ENCODE measurements at regions not wholly inside any gene's neighbourhood (a gene's known extent, or its start where the extent isn't known, plus 50 kb on each side); places are given as distances from the start of the nearest gene placed in this dataset.

GRCh38 chr15:35629766-35630165 is 83.8 kb upstream of the DPH6 start:
- H3K79me1 ChIP-seq (replicated peaks; ENCODE audit: low read length, poor library complexity, severe bottlenecking) = no peaks in the 10 kb centered on the region
- no peak overlapping the region for H2BK15ac ChIP-seq (ENCODE audit: low read depth, poor library complexity, severe bottlenecking)
- H2AK5ac ChIP-seq (ENCODE audit: low read length, severe bottlenecking) = no peak overlapping the region
- H3K9ac ChIP-seq (ENCODE audit: low read length) = no peak overlapping the region
- no peaks in the 10 kb centered on the region for H3K27me3 ChIP-seq (ENCODE audit: control insufficient read depth in 1 of 2, insufficient read depth in 1 of 2, low read length in 2 of 2)
- no peak for DNase-seq
- no peak overlapping the region for H3K4me3 ChIP-seq (ENCODE audit: insufficient read depth in 1 of 2, low read depth in 1 of 2, low read length in 2 of 2)
- no peak overlapping the region for H2BK120ac ChIP-seq (ENCODE audit: low read depth, low read length)
- no peak overlapping the region for H4K8ac ChIP-seq (ENCODE audit: low read length)
- H3K4me1 ChIP-seq (ENCODE audit: control insufficient read depth, insufficient read depth, low read depth, low read length) = peaks cover 4% of the 10 kb centered on the region
- no peak overlapping the region for H3K4me2 ChIP-seq (ENCODE audit: low read length, poor library complexity, severe bottlenecking)
- no peak overlapping the region for H4K91ac ChIP-seq (ENCODE audit: low read length)
- H3K27ac ChIP-seq (ENCODE audit: low read length, poor library complexity, severe bottlenecking) = no peak overlapping the region
- no peaks in the 10 kb centered on the region for H3K9me3 ChIP-seq (ENCODE audit: control insufficient read depth, low read length)
- no peak overlapping the region for H2BK5ac ChIP-seq (ENCODE audit: low read depth, low read length, poor library complexity, severe bottlenecking)
- whole genome bisulfite sequencing = 85% methylated on average over 3 of the region's 3 CpGs
- no peak overlapping the region for H3K18ac ChIP-seq (ENCODE audit: low read depth in 1 of 2, low read length in 2 of 2)
- no peak overlapping the region for H2BK12ac ChIP-seq (ENCODE audit: low read length in 2 of 2)
- no peak overlapping the region for H3K23ac ChIP-seq (ENCODE audit: low read length in 2 of 2)
- no peak overlapping the region for H3K4ac ChIP-seq (ENCODE audit: low read depth in 1 of 2, low read length in 2 of 2)
- H2AFZ ChIP-seq (ENCODE audit: low read depth, low read length) = no peak overlapping the region
- no peak overlapping the region for H3K14ac ChIP-seq (ENCODE audit: low read length in 2 of 2)
- H3K36me3 ChIP-seq (ENCODE audit: control insufficient read depth in 1 of 2, insufficient read depth in 2 of 2, low read depth in 1 of 2, low read length in 2 of 2) = no peaks in the 10 kb centered on the region

GRCh38 chr15:35630532-35630931 is 84.6 kb upstream of the DPH6 start:
- H2BK15ac ChIP-seq (ENCODE audit: low read depth, poor library complexity, severe bottlenecking) = no peak overlapping the region
- no peak overlapping the region for H2BK5ac ChIP-seq (ENCODE audit: low read depth, low read length, poor library complexity, severe bottlenecking)
- H3K23ac ChIP-seq (ENCODE audit: low read length in 2 of 2) = no peak overlapping the region
- no peaks in the 10 kb centered on the region for H3K27me3 ChIP-seq (ENCODE audit: control insufficient read depth in 1 of 2, insufficient read depth in 1 of 2, low read length in 2 of 2)
- H3K4me2 ChIP-seq (ENCODE audit: low read length, poor library complexity, severe bottlenecking) = no peak overlapping the region
- 83% methylated on average over 3 of the region's 3 CpGs for WGBS
- H2AK5ac ChIP-seq (ENCODE audit: low read length, severe bottlenecking) = no peak overlapping the region
- H3K79me1 ChIP-seq (replicated peaks; ENCODE audit: low read length, poor library complexity, severe bottlenecking) = no peaks in the 10 kb centered on the region
- peaks cover 2% of the 10 kb centered on the region for H3K4me1 ChIP-seq (ENCODE audit: control insufficient read depth, insufficient read depth, low read depth, low read length)
- no peak overlapping the region for H3K4ac ChIP-seq (ENCODE audit: low read depth in 1 of 2, low read length in 2 of 2)
- no peak overlapping the region for H3K18ac ChIP-seq (ENCODE audit: low read depth in 1 of 2, low read length in 2 of 2)
- no peaks in the 10 kb centered on the region for H3K36me3 ChIP-seq (ENCODE audit: control insufficient read depth in 1 of 2, insufficient read depth in 2 of 2, low read depth in 1 of 2, low read length in 2 of 2)
- H3K27ac ChIP-seq (ENCODE audit: low read length, poor library complexity, severe bottlenecking) = no peak overlapping the region
- no peaks in the 10 kb centered on the region for H3K9me3 ChIP-seq (ENCODE audit: control insufficient read depth, low read length)
- H2BK12ac ChIP-seq (ENCODE audit: low read length in 2 of 2) = peak overlapping the region in 1 of 2 experiments; percentile 45
- no peak overlapping the region for H2AFZ ChIP-seq (ENCODE audit: low read depth, low read length)
- no peak overlapping the region for H3K4me3 ChIP-seq (ENCODE audit: insufficient read depth in 1 of 2, low read depth in 1 of 2, low read length in 2 of 2)
- H4K91ac ChIP-seq (ENCODE audit: low read length) = no peak overlapping the region
- no peak overlapping the region for H2BK120ac ChIP-seq (ENCODE audit: low read depth, low read length)
- no peak overlapping the region for H3K14ac ChIP-seq (ENCODE audit: low read length in 2 of 2)
- DNase-seq = no peak
- no peak overlapping the region for H3K9ac ChIP-seq (ENCODE audit: low read length)
- no peak overlapping the region for H4K8ac ChIP-seq (ENCODE audit: low read length)

GRCh38 chr15:35630985-35631384 is 85.0 kb upstream of the DPH6 start:
- H2BK120ac ChIP-seq (ENCODE audit: low read depth, low read length) = no peak overlapping the region
- no peak overlapping the region for H4K91ac ChIP-seq (ENCODE audit: low read length)
- H3K14ac ChIP-seq (ENCODE audit: low read length in 2 of 2) = no peak overlapping the region
- no peak overlapping the region for H2AK5ac ChIP-seq (ENCODE audit: low read length, severe bottlenecking)
- no peak overlapping the region for H3K4ac ChIP-seq (ENCODE audit: low read depth in 1 of 2, low read length in 2 of 2)
- H2BK15ac ChIP-seq (ENCODE audit: low read depth, poor library complexity, severe bottlenecking) = no peak overlapping the region
- H4K8ac ChIP-seq (ENCODE audit: low read length) = no peak overlapping the region
- no peaks in the 10 kb centered on the region for H3K27me3 ChIP-seq (ENCODE audit: control insufficient read depth in 1 of 2, insufficient read depth in 1 of 2, low read length in 2 of 2)
- peaks cover 2% of the 10 kb centered on the region for H3K4me1 ChIP-seq (ENCODE audit: control insufficient read depth, insufficient read depth, low read depth, low read length)
- no peaks in the 10 kb centered on the region for H3K79me1 ChIP-seq (replicated peaks; ENCODE audit: low read length, poor library complexity, severe bottlenecking)
- no peak overlapping the region for H2AFZ ChIP-seq (ENCODE audit: low read depth, low read length)
- H3K4me2 ChIP-seq (ENCODE audit: low read length, poor library complexity, severe bottlenecking) = no peak overlapping the region
- H3K9ac ChIP-seq (ENCODE audit: low read length) = no peak overlapping the region
- no peak overlapping the region for H3K4me3 ChIP-seq (ENCODE audit: insufficient read depth in 1 of 2, low read depth in 1 of 2, low read length in 2 of 2)
- H3K27ac ChIP-seq (ENCODE audit: low read length, poor library complexity, severe bottlenecking) = no peak overlapping the region
- no peak overlapping the region for H2BK12ac ChIP-seq (ENCODE audit: low read length in 2 of 2)
- H3K23ac ChIP-seq (ENCODE audit: low read length in 2 of 2) = no peak overlapping the region
- H3K36me3 ChIP-seq (ENCODE audit: control insufficient read depth in 1 of 2, insufficient read depth in 2 of 2, low read depth in 1 of 2, low read length in 2 of 2) = no peaks in the 10 kb centered on the region
- no peaks in the 10 kb centered on the region for H3K9me3 ChIP-seq (ENCODE audit: control insufficient read depth, low read length)
- DNase-seq = no peak
- H2BK5ac ChIP-seq (ENCODE audit: low read depth, low read length, poor library complexity, severe bottlenecking) = no peak overlapping the region
- WGBS = 90% methylated on average over 1 of the region's 3 CpGs
- H3K18ac ChIP-seq (ENCODE audit: low read depth in 1 of 2, low read length in 2 of 2) = no peak overlapping the region

- Histone ChIP-seq H3K9me3 (ENCODE audit: control insufficient read depth, low read length) (no peaks in the 10 kb centered on the region), H3K36me3 (ENCODE audit: control insufficient read depth in 1 of 2, insufficient read depth in 2 of 2, low read depth in 1 of 2, low read length in 2 of 2) (no peaks in the 10 kb centered on the region), H2AK5ac (ENCODE audit: low read length, severe bottlenecking) (no peak overlapping the region)
These were observed 87.7 kb upstream of the DPH6 start for GRCh38 chr15:35633677-35634076.

More at GRCh38 chr15:35633677-35634076, 87.7 kb upstream of the DPH6 start:
- Histone ChIP-seq H2BK120ac (ENCODE audit: low read depth, low read length) (no peak overlapping the region), H3K27ac (ENCODE audit: low read length, poor library complexity, severe bottlenecking) (no peak overlapping the region), H3K4me2 (ENCODE audit: low read length, poor library complexity, severe bottlenecking) (no peak overlapping the region), H3K27me3 (ENCODE audit: control insufficient read depth in 1 of 2, insufficient read depth in 1 of 2, low read length in 2 of 2) (no peaks in the 10 kb centered on the region), H3K4ac (ENCODE audit: low read depth in 1 of 2, low read length in 2 of 2) (no peak overlapping the region), H4K91ac (ENCODE audit: low read length) (no peak overlapping the region), H4K8ac (ENCODE audit: low read length) (no peak overlapping the region), H3K79me1 (replicated peaks; ENCODE audit: low read length, poor library complexity, severe bottlenecking) (no peaks in the 10 kb centered on the region), H3K4me3 (ENCODE audit: insufficient read depth in 1 of 2, low read depth in 1 of 2, low read length in 2 of 2) (no peak overlapping the region), H3K14ac (ENCODE audit: low read length in 2 of 2) (no peak overlapping the region), H3K23ac (ENCODE audit: low read length in 2 of 2) (no peak overlapping the region), H2AFZ (ENCODE audit: low read depth, low read length) (no peak overlapping the region), H3K18ac (ENCODE audit: low read depth in 1 of 2, low read length in 2 of 2) (no peak overlapping the region), H3K4me1 (ENCODE audit: control insufficient read depth, insufficient read depth, low read depth, low read length) (no peaks in the 10 kb centered on the region), H2BK15ac (ENCODE audit: low read depth, poor library complexity, severe bottlenecking) (no peak overlapping the region), H2BK5ac (ENCODE audit: low read depth, low read length, poor library complexity, severe bottlenecking) (no peak overlapping the region), H3K9ac (ENCODE audit: low read length) (no peak overlapping the region), H2BK12ac (ENCODE audit: low read length in 2 of 2) (no peak overlapping the region)
- 100% methylated on average over 2 of the region's 3 CpGs for WGBS
- no peak for DNase-seq
